ENCODE measurements at regions not wholly inside any gene's neighbourhood (a gene's known extent, or its start where the extent isn't known, plus 50 kb on each side); places are given as distances from the start of the nearest gene placed in this dataset.

DNA sequence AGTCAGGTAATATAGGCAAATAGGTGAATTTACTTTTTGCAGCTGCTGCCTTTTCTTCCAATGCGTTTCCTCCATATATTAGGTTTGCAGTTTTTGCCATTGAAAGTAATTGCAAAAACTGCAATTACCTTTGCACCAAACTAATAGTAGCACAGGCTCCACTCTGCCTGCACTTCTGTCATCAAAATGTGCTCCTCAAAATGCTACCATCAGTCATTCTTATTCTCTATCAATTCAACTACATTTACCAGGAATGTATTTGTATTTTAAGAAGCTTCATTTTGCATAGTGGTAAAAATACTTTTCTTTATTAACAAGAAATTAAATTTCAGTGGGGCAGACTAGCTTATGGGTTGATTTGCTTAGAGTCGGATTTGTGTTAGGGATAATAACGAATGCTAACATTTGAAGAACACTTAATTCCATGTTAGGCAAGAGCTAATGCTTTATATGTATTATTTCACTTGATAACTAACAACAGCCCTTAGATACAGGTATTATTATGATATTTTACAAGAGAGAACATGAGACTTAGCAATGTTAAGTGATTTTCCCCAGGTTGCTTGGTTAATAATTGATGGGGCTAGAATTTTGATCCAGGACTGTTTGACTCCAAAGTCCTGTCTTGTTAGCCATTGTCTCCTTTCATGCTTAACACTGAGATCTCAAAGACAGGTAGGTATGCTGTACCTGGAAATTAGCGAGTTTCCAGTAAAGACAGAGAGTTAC, 300.4 kb downstream of the MAN2A1 start:
- TF ChIP-seq CTCF (IDR thresholded peaks at IDR 0.05): no peak
- no peak for TF ChIP-seq REST (IDR thresholded peaks at IDR 0.05; ENCODE audit: insufficient read depth in 1 of 2, low read depth in 2 of 2, low read length in 1 of 2)
- TF ChIP-seq POLR2AphosphoS5 (IDR thresholded peaks at IDR 0.05; ENCODE audit: low read depth, low read length): no peak
- TF ChIP-seq SIN3A (IDR thresholded peaks at IDR 0.05; ENCODE audit: borderline replicate concordance, insufficient read depth, low read depth, low read length): no peak
- TF ChIP-seq TCF7L2 (IDR thresholded peaks at IDR 0.05; ENCODE audit: low read depth, low read length): no peak

Measured in Panc1 (cell line).